Vagina (tissue), 2 donors: ENCODE measurements at regions not wholly inside any gene's neighbourhood (a gene's known extent, or its start where the extent isn't known, plus 50 kb on each side); places are given as distances from the start of the nearest gene placed in this dataset.

ENCODE experiments used
- DNase-seq, 2 donors: peaks; one replicate each; pipeline ENCODE4 v3.0.0-alpha.2; 2017; ENCODE audit errors: extremely low spot score in 2 of 2
- H3K27ac ChIP-seq: fragments of 200-600 bp; sonication (generic); one replicate; pipeline ENCODE4 v1.5.1; 2019
- H3K27me3 ChIP-seq: fragments of 200-600 bp; sonication (generic); one replicate; pipeline ENCODE4 v1.5.1; 2019
- H3K36me3 ChIP-seq, 2 donors: fragments of 200-600 bp; sonication (generic); one replicate each; pipeline ENCODE4 v1.5.1; 2017 to 2019
- H3K4me1 ChIP-seq: fragments of 200-600 bp; sonication (generic); one replicate; pipeline ENCODE4 v1.5.1; 2019
- H3K4me3 ChIP-seq, 2 donors: fragments of 200-600 bp; sonication (generic); 1 replicate in 1 of 2; 2 replicates in 1 of 2; pipeline ENCODE4 v1.5.1; 2016 to 2019
- H3K9me3 ChIP-seq: fragments of 200-600 bp; sonication (generic); one replicate; pipeline ENCODE4 v1.5.1; 2019
- POLR2A ChIP-seq, 2 donors: fragments of 450-650 bp; IDR thresholded peaks; one replicate each; pipeline ENCODE4 v1.6.1; 2017; ENCODE audit warnings: antibody characterized with exemption in 2 of 2, mild to moderate bottlenecking in 2 of 2, moderate library complexity in 2 of 2
- POLR2AphosphoS5 ChIP-seq, 2 donors: sonication (generic); formaldehyde crosslinking; IDR thresholded peaks; one replicate each; pipeline ENCODE4 v1.9.0; 2017; ENCODE audit warnings: antibody characterized with exemption in 2 of 2, mild to moderate bottlenecking in 2 of 2, low read depth in 1 of 2; ENCODE audit not compliant: insufficient read depth in 1 of 2
- intact Hi-C: fragments of 100-400 bp; cut with DNase I; formaldehyde crosslinking; loops from one replicate; pipeline ENCODE4 v1.15.1; 2023
- TF ChIP-seq, protein P1 (sequence below), 3 experiments: fragments of 450-650 bp in 2 of 3; fragments of 200-600 bp in 1 of 3; sonication (generic) in 1 of 3; IDR thresholded peaks; one replicate each; pipeline ENCODE4 v1.5.1; 2017 to 2019; ENCODE audit warnings: antibody characterized with exemption in 3 of 3, mild to moderate bottlenecking in 2 of 3, moderate library complexity in 2 of 3

GRCh38 chr6:169326067-169326799 lies 72.6 kb upstream of the THBS2 start:
- intact Hi-C loops, result no loop called here
- Histone ChIP-seq H3K27me3 (no peaks in the 10 kb centered on the region), H3K9me3 (no peaks in the 10 kb centered on the region), H3K36me3 (no peaks in the 10 kb centered on the region), H3K4me3 (no peak overlapping the region), H3K4me1 (peaks cover 4% of the 10 kb centered on the region), H3K27ac (no peak overlapping the region)
- no peak for TF ChIP-seq POLR2AphosphoS5 (IDR thresholded peaks at IDR 0.05; ENCODE audit: insufficient read depth in 1 of 2, low read depth in 1 of 2)
- TF ChIP-seq, protein P1, sequence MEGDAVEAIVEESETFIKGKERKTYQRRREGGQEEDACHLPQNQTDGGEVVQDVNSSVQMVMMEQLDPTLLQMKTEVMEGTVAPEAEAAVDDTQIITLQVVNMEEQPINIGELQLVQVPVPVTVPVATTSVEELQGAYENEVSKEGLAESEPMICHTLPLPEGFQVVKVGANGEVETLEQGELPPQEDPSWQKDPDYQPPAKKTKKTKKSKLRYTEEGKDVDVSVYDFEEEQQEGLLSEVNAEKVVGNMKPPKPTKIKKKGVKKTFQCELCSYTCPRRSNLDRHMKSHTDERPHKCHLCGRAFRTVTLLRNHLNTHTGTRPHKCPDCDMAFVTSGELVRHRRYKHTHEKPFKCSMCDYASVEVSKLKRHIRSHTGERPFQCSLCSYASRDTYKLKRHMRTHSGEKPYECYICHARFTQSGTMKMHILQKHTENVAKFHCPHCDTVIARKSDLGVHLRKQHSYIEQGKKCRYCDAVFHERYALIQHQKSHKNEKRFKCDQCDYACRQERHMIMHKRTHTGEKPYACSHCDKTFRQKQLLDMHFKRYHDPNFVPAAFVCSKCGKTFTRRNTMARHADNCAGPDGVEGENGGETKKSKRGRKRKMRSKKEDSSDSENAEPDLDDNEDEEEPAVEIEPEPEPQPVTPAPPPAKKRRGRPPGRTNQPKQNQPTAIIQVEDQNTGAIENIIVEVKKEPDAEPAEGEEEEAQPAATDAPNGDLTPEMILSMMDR (IDR thresholded peaks at IDR 0.05), result no peak
- TF ChIP-seq POLR2A (IDR thresholded peaks at IDR 0.05), result no peak
- peak in 1 of 2 donors; percentile 75 for DNase-seq

DNA sequence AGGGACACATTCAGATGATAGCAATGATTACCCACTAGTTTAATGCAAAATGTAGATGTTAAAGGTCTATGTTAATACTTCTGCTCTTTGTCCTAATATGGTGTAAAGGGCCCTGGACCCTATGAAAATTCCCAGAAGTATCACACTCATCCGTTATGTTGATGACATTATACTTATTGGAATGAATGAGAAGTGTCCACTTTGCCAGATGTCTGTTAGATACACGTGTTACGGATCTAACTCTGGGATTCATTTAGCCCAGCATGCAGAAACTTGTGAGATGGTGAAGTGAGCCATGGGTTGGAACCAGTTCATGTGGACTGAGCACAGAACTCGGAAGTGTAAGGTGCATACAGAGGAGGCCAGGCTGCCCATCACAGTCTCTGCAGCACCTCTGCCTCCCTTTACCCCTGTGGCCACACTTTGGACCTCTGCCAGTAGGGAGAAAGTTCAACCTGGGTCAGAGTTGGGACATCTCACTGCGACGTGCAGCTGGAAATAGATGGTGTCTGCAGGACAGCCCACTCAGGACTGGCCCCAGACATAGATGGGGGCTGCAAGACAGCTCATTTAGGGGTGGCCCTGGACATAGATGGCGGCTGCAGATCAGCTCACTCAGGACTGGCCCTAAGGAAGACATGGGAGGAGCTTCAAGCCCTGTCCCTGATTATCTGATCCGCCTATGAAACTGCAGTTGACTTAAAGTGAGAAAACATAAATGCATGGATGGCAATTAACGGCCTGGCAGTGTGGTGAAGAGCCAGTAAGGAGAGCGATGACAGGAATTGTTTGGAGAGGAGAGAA lies 71.2 kb upstream of the THBS2 start:
- no peak overlapping the region for H3K27ac ChIP-seq
- H3K4me3 ChIP-seq, result no peak overlapping the region
- peak in 1 of 2 donors; percentile 69 for DNase-seq
- intact Hi-C loops, result no loop called here
- H3K4me1 ChIP-seq, result peaks cover 5% of the 10 kb centered on the region
- no peaks in the 10 kb centered on the region for H3K36me3 ChIP-seq
- no peaks in the 10 kb centered on the region for H3K9me3 ChIP-seq
- TF ChIP-seq POLR2AphosphoS5 (IDR thresholded peaks at IDR 0.05; ENCODE audit: insufficient read depth in 1 of 2, low read depth in 1 of 2) (no peak), POLR2A (IDR thresholded peaks at IDR 0.05) (no peak)
- TF ChIP-seq, protein P1 (IDR thresholded peaks at IDR 0.05), result no peak
- H3K27me3 ChIP-seq, result no peaks in the 10 kb centered on the region

GRCh38 chr6:169324086-169324485 lies 70.4 kb upstream of the THBS2 start:
- H3K4me3 ChIP-seq, result no peak overlapping the region

DNA sequence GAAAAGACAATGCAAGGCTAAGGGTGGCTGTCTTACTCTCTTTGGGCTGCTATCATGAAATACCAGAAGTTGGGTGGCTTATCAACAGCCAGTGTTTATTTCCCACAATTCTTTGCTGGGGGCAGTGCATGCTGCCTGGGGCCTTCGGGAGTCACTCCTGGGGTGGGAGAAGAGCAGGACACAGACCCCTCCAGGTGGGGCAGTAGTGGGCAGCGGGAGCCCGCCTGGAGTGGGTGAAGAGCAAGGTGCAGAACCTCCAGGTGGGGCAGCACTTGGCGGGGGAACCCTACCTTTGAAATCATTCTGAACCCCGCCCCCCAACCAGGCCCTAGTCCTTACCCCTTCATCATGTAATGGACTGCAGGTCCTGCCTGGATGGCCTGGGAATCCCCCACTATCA lies 69.6 kb upstream of the THBS2 start:
- TF ChIP-seq, protein P1 (IDR thresholded peaks at IDR 0.05), result no peak
- no peak for TF ChIP-seq POLR2A (IDR thresholded peaks at IDR 0.05)
- TF ChIP-seq POLR2AphosphoS5 (IDR thresholded peaks at IDR 0.05; ENCODE audit: insufficient read depth in 1 of 2, low read depth in 1 of 2), result no peak
- H3K4me1 ChIP-seq, result peaks cover 5% of the 10 kb centered on the region
- intact Hi-C loops, result no loop called here
- H3K27me3 ChIP-seq, result no peaks in the 10 kb centered on the region
- no peak overlapping the region for H3K27ac ChIP-seq
- DNase-seq, result peak in 1 of 2 donors; percentile 75
- H3K36me3 ChIP-seq, result no peaks in the 10 kb centered on the region
- no peaks in the 10 kb centered on the region for H3K9me3 ChIP-seq
- H3K4me3 ChIP-seq, result no peak overlapping the region

More at GRCh38 chr6:169324086-169324485, 70.4 kb upstream of the THBS2 start:
- DNase-seq, result no peak
- no peaks in the 10 kb centered on the region for H3K27me3 ChIP-seq
- peaks cover 5% of the 10 kb centered on the region for H3K4me1 ChIP-seq
- TF ChIP-seq POLR2A (IDR thresholded peaks at IDR 0.05) (no peak), POLR2AphosphoS5 (IDR thresholded peaks at IDR 0.05; ENCODE audit: insufficient read depth in 1 of 2, low read depth in 1 of 2) (no peak)
- TF ChIP-seq, protein P1 (IDR thresholded peaks at IDR 0.05), result no peak
- H3K27ac ChIP-seq, result no peak overlapping the region
- intact Hi-C loops, result no loop called here
- no peaks in the 10 kb centered on the region for H3K36me3 ChIP-seq
- no peaks in the 10 kb centered on the region for H3K9me3 ChIP-seq
